Vagina (tissue), 2 donors: ENCODE measurements at regions not wholly inside any gene's neighbourhood (a gene's known extent, or its start where the extent isn't known, plus 50 kb on each side); places are given as distances from the start of the nearest gene placed in this dataset.
"Not testable (repeated sequence)": the region's sequence is repeated elsewhere in the genome, so short reads cannot be mapped to it uniquely, and the experiment has no call there.

Source experiments
- DNase-seq, 2 donors: peaks; one replicate each; pipeline ENCODE4 v3.0.0-alpha.2; 2017; ENCODE audit errors: extremely low spot score in 2 of 2
- H3K27ac ChIP-seq: fragments of 200-600 bp; sonication (generic); one replicate; pipeline ENCODE4 v1.5.1; 2019
- H3K27me3 ChIP-seq: fragments of 200-600 bp; sonication (generic); one replicate; pipeline ENCODE4 v1.5.1; 2019
- H3K36me3 ChIP-seq, 2 donors: fragments of 200-600 bp; sonication (generic); one replicate each; pipeline ENCODE4 v1.5.1; 2017 to 2019
- H3K4me1 ChIP-seq: fragments of 200-600 bp; sonication (generic); one replicate; pipeline ENCODE4 v1.5.1; 2019
- H3K4me3 ChIP-seq, 2 donors: fragments of 200-600 bp; sonication (generic); 1 replicate in 1 of 2; 2 replicates in 1 of 2; pipeline ENCODE4 v1.5.1; 2016 to 2019
- H3K9me3 ChIP-seq: fragments of 200-600 bp; sonication (generic); one replicate; pipeline ENCODE4 v1.5.1; 2019
- intact Hi-C: fragments of 100-400 bp; cut with DNase I; formaldehyde crosslinking; loops from one replicate; pipeline ENCODE4 v1.15.1; 2023

DNA sequence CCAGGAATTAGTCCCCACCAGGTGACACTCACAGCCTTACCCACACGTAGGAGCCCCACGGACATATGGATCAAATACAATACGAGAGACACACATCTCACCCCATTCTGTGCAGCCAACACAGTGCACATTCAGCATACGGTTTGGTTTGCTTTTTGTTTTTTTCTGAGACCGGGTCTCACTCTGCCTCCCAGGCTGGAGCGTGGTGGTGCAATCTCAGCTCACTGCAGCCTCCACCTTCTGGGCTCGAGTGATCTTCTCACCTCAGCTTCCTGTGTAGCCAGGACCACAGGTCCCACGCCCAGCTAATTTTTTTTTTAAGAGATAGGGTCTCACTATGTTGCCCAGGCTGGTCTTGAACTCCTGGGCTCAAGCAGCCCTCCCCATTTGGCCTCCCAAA is 102.8 kb downstream of the POTEB start:
- intact Hi-C loops, H3K4me1 ChIP-seq: not testable (repeated sequence)

DNA sequence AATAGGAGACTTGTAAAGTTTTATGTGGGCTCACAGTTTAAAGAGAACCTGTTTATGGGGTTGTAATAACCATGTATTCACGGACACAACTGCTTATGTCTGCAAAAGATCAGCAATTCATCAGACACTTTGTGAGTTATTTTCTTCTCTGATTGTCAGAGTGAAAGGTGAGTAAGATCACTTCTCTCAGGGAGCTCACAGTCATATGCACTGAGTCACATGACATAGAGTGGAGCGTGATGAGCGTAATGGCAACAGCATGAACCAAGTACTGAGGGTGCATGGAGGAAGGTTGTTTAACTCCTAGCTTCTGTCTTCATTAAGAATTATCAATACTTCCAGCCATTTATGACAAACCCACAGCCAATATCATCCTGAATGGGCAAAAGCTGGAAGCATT is 111.0 kb downstream of the POTEB start:
- intact Hi-C loops, H3K4me3 ChIP-seq, H3K9me3 ChIP-seq, H3K27ac ChIP-seq, H3K4me1 ChIP-seq, DNase-seq, H3K27me3 ChIP-seq, H3K36me3 ChIP-seq: not testable (repeated sequence)

More for the DNA sequence above, 102.8 kb downstream of the POTEB start:
- H3K36me3 ChIP-seq, H3K4me3 ChIP-seq, DNase-seq, H3K27ac ChIP-seq, H3K27me3 ChIP-seq, H3K9me3 ChIP-seq: not testable (repeated sequence)

DNA sequence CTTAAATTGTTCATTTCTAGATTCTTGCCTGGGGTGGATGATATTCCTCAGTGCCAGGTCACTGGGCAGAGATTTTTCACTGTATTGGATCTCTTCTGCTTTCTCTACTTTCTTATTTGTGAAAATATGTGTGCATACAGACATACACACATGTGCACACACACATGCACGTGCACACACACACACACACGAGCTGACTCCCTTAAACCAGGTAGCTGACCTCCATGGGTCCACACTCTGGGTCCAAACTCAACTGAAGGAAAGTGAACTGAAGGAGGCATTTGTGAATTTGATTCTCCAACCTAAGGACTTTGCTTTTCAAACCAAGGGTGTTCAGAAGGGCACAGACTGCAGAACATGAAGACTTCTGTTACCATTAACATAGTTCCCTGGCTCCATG is 113.8 kb downstream of the POTEB start:
- intact Hi-C loops, H3K27me3 ChIP-seq, H3K4me3 ChIP-seq, H3K36me3 ChIP-seq, H3K4me1 ChIP-seq, DNase-seq, H3K9me3 ChIP-seq, H3K27ac ChIP-seq: not testable (repeated sequence)

DNA sequence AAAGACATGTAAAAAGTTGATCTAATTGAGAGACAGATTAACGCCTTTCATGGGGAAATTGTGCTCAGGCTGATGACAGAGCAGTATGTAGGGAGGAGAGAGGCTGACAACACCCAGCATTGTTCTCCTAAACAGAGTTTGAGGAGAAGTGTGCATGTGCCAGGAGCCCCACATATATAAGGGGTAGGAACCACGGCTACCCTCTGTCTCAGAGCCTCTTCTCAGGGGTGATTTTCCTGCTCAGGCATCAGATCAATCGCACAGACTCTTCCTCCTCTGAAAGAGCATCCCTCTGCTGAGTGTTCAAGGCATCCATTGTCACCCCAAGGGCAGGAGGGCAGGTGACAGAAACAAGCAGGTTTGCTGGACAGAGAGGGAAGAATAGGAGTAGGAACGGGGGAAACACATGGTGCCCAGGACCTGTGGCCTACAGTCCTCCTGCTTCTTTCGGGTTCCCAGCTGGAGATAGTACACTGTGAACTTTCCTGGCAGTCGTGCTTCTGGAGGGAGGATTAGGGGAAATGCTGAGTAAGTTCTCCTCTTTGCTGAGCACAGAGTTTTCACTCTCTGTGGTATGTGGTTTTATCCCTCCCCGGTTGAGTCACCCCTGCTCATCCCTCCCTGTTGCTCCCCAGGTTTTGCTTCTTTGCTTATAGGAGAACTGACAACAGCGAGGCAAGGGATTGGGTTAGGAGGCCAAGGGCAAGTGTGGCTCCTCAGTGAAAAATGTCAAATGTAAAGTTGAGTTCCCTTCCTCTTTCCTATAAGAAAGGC is 117.1 kb downstream of the POTEB start:
- DNase-seq: peak in 1 of 2 donors; percentile 4
- H3K27ac ChIP-seq, H3K4me3 ChIP-seq, H3K36me3 ChIP-seq, intact Hi-C loops, H3K4me1 ChIP-seq, H3K27me3 ChIP-seq, H3K9me3 ChIP-seq: not testable (repeated sequence)

DNA sequence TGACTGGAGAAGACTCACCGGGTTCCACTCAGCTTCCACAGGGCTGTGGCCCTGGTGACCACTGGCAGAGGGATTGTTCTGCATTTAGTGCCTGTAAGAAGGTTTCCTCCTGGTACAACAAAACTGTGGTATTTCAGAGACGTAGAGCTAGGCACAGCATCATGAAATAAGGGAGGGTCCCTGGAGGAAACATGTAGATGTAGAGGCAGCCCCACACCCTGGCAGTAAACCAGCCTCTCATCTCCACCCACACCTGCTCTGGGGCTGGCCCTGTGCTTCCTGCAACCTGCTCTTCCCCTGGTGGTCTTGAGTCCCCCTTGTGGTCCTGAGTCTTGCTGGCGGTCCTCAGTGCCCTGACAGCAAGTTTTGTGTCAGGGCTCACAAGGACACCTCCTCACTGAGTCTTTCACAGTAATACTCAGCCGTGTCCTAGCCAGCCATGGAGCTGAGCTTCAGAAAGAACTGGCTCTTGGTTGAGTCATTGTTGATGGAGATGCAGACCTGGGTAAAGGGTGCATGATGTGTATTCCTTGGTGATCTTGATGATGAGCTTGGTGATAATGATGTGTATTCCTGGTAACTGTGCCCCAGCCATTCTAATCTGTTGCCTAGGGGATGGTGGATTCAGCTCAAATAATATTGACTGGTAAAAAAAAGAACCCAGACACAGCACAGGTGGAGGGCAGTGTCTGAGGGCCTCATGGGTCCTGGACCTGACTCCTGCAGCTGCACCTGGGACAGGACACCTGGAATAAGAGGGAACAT is 118.0 kb downstream of the POTEB start:
- H3K27me3 ChIP-seq, intact Hi-C loops, H3K4me1 ChIP-seq, H3K9me3 ChIP-seq, H3K4me3 ChIP-seq, H3K27ac ChIP-seq, H3K36me3 ChIP-seq: not testable (repeated sequence)
- peak in 1 of 2 donors; percentile 9 for DNase-seq

DNA sequence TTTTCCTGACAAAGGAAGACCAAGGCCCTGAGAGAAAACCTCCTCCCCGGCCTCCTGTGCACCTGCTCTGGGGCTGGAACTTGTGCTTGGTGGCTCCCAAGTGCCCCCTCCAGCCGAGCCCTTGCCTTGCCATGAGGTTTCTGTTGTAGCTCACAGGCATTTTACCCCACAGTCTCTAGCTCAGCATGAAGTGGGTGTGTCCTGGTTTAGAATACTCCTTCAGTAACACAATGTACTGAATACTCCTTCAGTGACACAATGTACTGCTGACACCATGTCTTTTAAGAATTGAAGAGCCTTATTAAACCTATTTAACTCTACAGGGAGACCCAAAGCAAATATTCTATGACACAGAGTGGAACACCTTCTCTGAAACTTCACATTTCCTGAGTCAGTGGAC is 123.7 kb downstream of the POTEB start:
- H3K27me3 ChIP-seq, H3K4me1 ChIP-seq, H3K36me3 ChIP-seq, H3K27ac ChIP-seq, DNase-seq, intact Hi-C loops, H3K9me3 ChIP-seq, H3K4me3 ChIP-seq: not testable (repeated sequence)

DNA sequence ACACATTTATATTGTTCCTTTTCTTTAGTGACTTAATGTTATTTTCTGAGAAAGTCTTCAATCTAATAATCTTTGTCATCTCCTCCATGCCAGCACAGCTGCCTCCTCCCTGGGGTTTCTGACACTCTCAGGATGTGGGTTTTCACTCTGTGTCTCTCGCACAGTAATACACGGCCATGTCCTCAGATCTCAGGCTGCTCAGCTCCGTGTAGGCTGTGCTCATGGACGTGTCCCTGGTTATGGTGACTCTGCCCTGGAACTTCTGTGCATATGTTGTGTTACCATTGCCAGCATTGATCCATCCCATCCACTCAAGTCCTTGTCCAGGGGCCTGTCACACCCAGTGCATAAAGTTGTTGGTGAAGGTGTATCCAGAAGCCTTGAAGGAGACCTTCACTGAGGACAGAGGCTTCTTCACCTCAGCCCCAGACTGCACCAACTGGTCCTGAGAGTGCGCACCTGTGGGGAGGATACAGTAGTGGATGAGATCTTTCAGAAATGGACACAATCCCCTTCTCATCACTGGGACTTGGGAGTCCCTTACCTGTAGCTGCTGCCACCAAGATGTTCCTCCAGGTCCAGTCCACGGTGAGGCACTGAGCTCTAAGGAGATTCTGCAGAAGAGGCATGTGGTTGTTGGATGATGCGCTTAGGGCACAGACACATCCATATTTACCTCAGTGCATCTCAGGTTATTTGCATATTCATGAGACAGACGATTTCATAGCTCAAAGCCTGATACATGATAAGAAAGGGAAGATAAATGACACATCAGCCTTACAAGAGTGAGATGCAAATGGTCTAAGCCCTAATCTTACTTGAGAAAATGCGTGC is 125.2 kb downstream of the POTEB start:
- H3K36me3 ChIP-seq, DNase-seq, H3K27me3 ChIP-seq, H3K4me1 ChIP-seq, intact Hi-C loops, H3K9me3 ChIP-seq, H3K27ac ChIP-seq, H3K4me3 ChIP-seq: not testable (repeated sequence)

DNA sequence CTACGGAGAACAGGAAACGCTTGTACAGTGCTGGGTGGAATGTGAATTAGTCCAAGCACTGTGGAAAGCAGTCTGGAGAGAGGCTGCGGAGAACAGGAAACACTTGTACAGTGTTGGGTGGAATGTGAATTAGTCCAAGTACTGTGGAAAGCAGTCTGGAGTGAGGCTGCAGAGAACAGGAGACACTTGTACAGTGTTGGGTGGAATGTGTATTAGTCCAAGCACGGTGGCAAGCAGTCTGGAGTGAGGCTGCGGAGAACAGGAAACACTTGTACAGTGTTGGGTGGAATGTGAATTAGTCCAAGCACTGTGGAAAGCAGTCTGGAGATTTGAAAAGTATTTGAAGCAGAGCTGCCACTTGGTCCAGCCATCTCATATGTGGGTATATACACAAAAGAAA is 128.4 kb downstream of the POTEB start:
- H3K36me3 ChIP-seq, H3K4me3 ChIP-seq, H3K27me3 ChIP-seq, H3K9me3 ChIP-seq, H3K27ac ChIP-seq, DNase-seq, intact Hi-C loops, H3K4me1 ChIP-seq: not testable (repeated sequence)

DNA sequence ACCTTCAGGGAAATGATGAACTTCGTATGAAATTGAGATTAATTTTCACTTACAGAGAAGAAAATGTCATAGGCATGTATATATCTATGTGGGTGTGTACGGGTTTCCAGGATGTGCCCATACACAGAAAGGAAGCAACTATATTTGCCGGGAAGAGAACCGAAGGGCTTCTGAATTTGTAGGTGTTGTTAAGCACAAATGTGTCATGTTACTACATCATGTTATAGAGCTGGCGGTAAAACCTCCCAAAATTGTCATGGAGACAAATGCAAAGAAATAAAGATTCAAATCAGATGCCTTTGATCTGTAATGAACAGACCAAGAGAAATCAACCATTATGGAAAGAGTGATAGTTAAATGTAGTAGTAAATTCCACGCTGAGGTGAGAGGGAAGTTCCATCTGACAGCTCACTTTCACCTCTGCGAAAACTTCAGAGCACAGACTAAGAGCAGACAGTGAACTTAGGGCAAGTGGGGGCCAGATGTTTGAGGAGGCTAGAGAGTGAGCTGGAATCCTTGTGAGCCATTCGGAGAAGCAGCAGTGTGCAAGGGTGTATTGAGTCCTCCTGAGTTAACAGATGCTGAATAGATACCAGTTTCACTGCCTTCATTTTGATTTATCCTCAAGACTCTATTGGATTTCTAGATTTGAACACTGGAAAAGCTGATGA is 133.2 kb downstream of the POTEB start:
- H3K4me1 ChIP-seq, H3K27me3 ChIP-seq, DNase-seq, H3K9me3 ChIP-seq, H3K4me3 ChIP-seq, H3K27ac ChIP-seq, intact Hi-C loops, H3K36me3 ChIP-seq: not testable (repeated sequence)

DNA sequence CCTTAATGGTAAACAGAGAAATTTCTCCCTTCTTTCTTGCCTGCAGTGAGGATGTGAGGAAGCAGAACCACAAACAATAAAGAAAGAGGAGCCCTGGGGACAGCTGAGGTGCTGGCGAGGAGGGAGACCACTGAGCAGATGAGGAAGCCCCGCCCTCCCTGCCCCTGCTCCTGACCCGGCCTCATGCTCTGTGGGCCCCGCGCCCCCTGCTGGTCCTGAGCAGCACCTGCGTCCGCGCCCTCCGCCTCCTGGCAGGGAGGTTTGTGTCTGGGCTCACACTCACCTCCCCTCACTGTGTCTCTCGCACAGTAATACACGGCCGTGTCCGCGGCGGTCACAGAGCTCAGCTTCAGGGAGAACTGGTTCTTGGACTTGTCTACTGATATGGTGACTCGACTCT is 135.5 kb downstream of the POTEB start:
- H3K4me1 ChIP-seq, H3K4me3 ChIP-seq, intact Hi-C loops, H3K9me3 ChIP-seq, H3K27me3 ChIP-seq, H3K36me3 ChIP-seq, DNase-seq, H3K27ac ChIP-seq: not testable (repeated sequence)

DNA sequence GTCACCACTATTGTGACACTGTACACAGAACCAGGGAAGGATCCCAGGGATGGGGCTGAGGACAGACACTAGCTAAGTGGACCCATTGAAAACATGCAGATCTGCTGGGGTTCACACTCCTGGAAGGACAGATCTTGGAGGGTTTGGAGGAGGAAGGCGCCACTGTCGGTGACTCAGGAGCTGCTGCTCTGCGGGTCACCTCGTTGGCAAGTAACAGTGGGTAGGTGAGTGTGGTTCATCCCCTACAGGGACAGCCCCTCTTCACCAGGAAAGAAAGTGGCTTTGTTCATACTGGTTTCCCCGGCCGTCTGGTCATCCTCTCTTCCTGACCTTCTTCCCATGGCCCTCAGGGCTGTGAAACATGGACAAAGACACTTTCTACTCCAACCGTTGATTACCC is 139.5 kb downstream of the POTEB start:
- H3K27ac ChIP-seq, H3K36me3 ChIP-seq, H3K9me3 ChIP-seq, H3K4me3 ChIP-seq, intact Hi-C loops, H3K27me3 ChIP-seq, H3K4me1 ChIP-seq, DNase-seq: not testable (repeated sequence)

DNA sequence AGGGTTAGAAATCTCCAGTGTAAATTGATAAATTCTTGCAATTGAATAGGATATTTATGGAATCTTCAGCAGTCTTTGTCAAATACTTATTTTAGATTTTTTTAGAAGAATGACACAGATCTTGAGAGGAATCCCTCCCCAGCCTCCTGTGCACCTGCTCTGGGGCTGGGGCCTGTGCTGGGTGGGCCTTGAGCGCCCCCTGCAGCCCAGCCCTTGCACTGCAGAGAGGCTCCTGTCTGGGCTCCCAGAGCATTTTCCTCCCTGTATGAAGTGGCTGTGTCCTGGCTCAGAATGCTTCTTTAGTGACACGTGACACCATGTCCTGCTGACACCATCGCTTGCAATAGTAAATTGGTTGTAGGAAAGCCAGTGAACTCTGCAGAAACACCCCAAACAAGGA is 141.1 kb downstream of the POTEB start:
- H3K27me3 ChIP-seq, DNase-seq, H3K4me1 ChIP-seq, H3K27ac ChIP-seq, H3K36me3 ChIP-seq, H3K4me3 ChIP-seq, H3K9me3 ChIP-seq, intact Hi-C loops: not testable (repeated sequence)

DNA sequence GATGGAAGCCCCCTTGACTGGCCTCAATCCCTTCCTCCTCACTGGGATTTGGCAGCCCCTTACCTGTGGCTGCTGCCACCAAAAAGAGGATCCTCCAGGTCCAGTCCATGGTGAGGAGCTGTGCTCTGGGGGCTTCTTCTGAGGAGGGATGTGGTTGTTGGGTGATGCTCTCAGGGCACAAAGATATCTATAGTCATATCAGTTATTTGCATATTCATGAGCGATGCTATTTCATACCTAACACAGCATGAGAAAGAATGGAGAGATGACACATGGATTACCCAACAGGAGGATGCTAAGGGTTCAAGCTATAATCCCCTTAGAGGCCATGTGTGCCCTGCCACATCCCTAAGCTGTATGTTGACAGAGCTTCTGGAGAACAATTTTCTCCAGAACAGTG is 141.7 kb downstream of the POTEB start:
- H3K27me3 ChIP-seq, DNase-seq, H3K36me3 ChIP-seq, H3K27ac ChIP-seq, H3K9me3 ChIP-seq, H3K4me1 ChIP-seq, H3K4me3 ChIP-seq, intact Hi-C loops: not testable (repeated sequence)
